ENCODE measurements at regions not wholly inside any gene's neighbourhood (a gene's known extent, or its start where the extent isn't known, plus 50 kb on each side); places are given as distances from the start of the nearest gene placed in this dataset.

DNA sequence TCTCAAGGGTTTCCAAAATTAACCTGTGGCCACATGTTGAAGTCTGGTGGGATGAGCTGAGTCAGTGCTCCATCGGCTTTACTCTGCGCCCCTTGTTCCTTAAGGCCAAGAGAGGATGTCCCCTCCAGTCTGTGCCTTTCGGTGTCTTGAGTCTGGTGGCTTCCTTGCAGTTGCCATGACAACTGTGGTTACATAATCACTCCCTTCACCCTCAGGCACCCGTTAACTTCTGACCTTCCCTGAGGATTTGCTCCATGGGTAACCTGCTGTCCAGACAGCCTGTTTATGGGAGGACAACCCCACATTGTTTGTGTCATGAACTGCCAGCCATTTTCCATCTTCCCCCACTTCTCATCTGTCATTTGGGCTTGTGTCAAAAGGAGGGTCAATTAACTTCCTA, 401.1 kb upstream of the LCORL start:
- no peak for TF ChIP-seq SIN3A (IDR thresholded peaks at IDR 0.05; ENCODE audit: borderline replicate concordance, insufficient read depth, low read length)
- TF ChIP-seq FOXP2 (optimal IDR thresholded peaks at IDR 0.05; ENCODE audit: borderline replicate concordance, extremely low read depth, extremely low read length, insufficient read depth) = no peak
- TF ChIP-seq POLR2AphosphoS5 (IDR thresholded peaks at IDR 0.05; ENCODE audit: low read depth, low read length) = no peak
- TF ChIP-seq TAF1 (IDR thresholded peaks at IDR 0.05; ENCODE audit: borderline replicate concordance, insufficient read depth, low read length) = no peak
- TF ChIP-seq, protein P1, sequence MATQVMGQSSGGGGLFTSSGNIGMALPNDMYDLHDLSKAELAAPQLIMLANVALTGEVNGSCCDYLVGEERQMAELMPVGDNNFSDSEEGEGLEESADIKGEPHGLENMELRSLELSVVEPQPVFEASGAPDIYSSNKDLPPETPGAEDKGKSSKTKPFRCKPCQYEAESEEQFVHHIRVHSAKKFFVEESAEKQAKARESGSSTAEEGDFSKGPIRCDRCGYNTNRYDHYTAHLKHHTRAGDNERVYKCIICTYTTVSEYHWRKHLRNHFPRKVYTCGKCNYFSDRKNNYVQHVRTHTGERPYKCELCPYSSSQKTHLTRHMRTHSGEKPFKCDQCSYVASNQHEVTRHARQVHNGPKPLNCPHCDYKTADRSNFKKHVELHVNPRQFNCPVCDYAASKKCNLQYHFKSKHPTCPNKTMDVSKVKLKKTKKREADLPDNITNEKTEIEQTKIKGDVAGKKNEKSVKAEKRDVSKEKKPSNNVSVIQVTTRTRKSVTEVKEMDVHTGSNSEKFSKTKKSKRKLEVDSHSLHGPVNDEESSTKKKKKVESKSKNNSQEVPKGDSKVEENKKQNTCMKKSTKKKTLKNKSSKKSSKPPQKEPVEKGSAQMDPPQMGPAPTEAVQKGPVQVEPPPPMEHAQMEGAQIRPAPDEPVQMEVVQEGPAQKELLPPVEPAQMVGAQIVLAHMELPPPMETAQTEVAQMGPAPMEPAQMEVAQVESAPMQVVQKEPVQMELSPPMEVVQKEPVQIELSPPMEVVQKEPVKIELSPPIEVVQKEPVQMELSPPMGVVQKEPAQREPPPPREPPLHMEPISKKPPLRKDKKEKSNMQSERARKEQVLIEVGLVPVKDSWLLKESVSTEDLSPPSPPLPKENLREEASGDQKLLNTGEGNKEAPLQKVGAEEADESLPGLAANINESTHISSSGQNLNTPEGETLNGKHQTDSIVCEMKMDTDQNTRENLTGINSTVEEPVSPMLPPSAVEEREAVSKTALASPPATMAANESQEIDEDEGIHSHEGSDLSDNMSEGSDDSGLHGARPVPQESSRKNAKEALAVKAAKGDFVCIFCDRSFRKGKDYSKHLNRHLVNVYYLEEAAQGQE (IDR thresholded peaks at IDR 0.05; ENCODE audit: insufficient read depth in 1 of 2, low read depth in 2 of 2, low read length in 2 of 2) = no peak

GRCh38 chr4:18421519-18421918, 400.0 kb upstream of the LCORL start:
- TF ChIP-seq POLR2AphosphoS5 (IDR thresholded peaks at IDR 0.05; ENCODE audit: low read depth, low read length) (no peak), FOXP2 (optimal IDR thresholded peaks at IDR 0.05; ENCODE audit: borderline replicate concordance, extremely low read depth, extremely low read length, insufficient read depth) (no peak), SIN3A (IDR thresholded peaks at IDR 0.05; ENCODE audit: borderline replicate concordance, insufficient read depth, low read length) (no peak), TAF1 (IDR thresholded peaks at IDR 0.05; ENCODE audit: borderline replicate concordance, insufficient read depth, low read length) (no peak)
- TF ChIP-seq, protein P1 (IDR thresholded peaks at IDR 0.05; ENCODE audit: insufficient read depth in 1 of 2, low read depth in 2 of 2, low read length in 2 of 2) = no peak

DNA sequence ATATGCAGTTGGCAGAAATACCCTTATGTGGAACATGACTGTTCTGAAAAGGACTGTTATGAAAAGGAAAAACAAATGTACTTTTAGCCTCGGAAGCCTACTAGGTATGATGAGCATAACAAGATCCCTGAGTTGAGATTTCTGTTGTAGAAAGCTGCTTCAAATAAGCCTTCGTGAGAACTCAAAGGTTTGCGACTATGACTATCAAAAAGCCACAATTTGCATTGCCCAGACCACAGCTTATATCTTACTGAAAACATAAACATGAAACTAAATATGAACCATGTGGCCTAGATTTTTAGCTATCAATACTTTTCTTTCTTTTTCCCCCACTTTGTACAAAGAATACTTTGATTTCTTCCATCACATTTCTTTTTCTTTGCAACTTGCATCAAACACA, 398.2 kb upstream of the LCORL start:
- TF ChIP-seq SIN3A (IDR thresholded peaks at IDR 0.05; ENCODE audit: borderline replicate concordance, insufficient read depth, low read length) = no peak

- TF ChIP-seq SIN3A (IDR thresholded peaks at IDR 0.05; ENCODE audit: borderline replicate concordance, insufficient read depth, low read length) (no peak), POLR2AphosphoS5 (IDR thresholded peaks at IDR 0.05; ENCODE audit: low read depth, low read length) (no peak), TAF1 (IDR thresholded peaks at IDR 0.05; ENCODE audit: borderline replicate concordance, insufficient read depth, low read length) (no peak), FOXP2 (optimal IDR thresholded peaks at IDR 0.05; ENCODE audit: borderline replicate concordance, extremely low read depth, extremely low read length, insufficient read depth) (no peak)
- TF ChIP-seq, protein P1 (IDR thresholded peaks at IDR 0.05; ENCODE audit: insufficient read depth in 1 of 2, low read depth in 2 of 2, low read length in 2 of 2) = no peak
Measured at GRCh38 chr4:18406264-18406663, 384.7 kb upstream of the LCORL start.

GRCh38 chr4:18405054-18405453, 383.5 kb upstream of the LCORL start:
- TF ChIP-seq FOXP2 (optimal IDR thresholded peaks at IDR 0.05; ENCODE audit: borderline replicate concordance, extremely low read depth, extremely low read length, insufficient read depth) = no peak
- no peak for TF ChIP-seq SIN3A (IDR thresholded peaks at IDR 0.05; ENCODE audit: borderline replicate concordance, insufficient read depth, low read length)
- TF ChIP-seq, protein P1 (IDR thresholded peaks at IDR 0.05; ENCODE audit: insufficient read depth in 1 of 2, low read depth in 2 of 2, low read length in 2 of 2) = no peak
- TF ChIP-seq TAF1 (IDR thresholded peaks at IDR 0.05; ENCODE audit: borderline replicate concordance, insufficient read depth, low read length) = no peak
- TF ChIP-seq POLR2AphosphoS5 (IDR thresholded peaks at IDR 0.05; ENCODE audit: low read depth, low read length) = no peak

Measured in PFSK-1 (cell line).